K562 (cell line): ENCODE measurements at regions not wholly inside any gene's neighbourhood (a gene's known extent, or its start where the extent isn't known, plus 50 kb on each side); places are given as distances from the start of the nearest gene placed in this dataset.

Experiments used
- ATAC-seq: fragments of 200-7000 bp; cut with Tn5 transposase; 3 replicates; pipeline ENCODE4 v1.9.1; 2020; ENCODE audit warnings: moderate library complexity
- BruUV-seq: library from RNA; stranded (reverse); fragments of 400-500 nt; replicated peaks from 2 replicates; lab custom pipeline; 2021; lab: Mats Ljungman, UMichigan
- CTCF ChIA-PET: fragments of 300-600 bp; formaldehyde crosslinking; extraction: SDS; loops from one replicate; lab custom pipeline; 2021; ENCODE audit warnings: low intra/inter-chr PET ratio; lab: Yijun Ruan, JAX
- POLR2A ChIA-PET: fragments of 300-600, 350-650 bp; sonication (Branson Sonifier 250); formaldehyde crosslinking; extraction: SDS; loops from one replicate; lab custom pipeline; 2021; ENCODE audit warnings: antibody characterized with exemption, inconsistent platforms; lab: Yijun Ruan, JAX
- DNase-seq, 4 experiments: peaks; one replicate each; pipeline versions ENCODE4 v3.0.0 to v3.0.0-alpha.2; 2011 to 2018; ENCODE audit warnings: low spot score in 3 of 4, mixed read lengths in 3 of 4; ENCODE audit errors: extremely low read depth in 1 of 4
- FAIRE-seq: peaks from 2 replicates; lab custom pipeline; 2011; peaks lifted over from hg19 to GRCh38; lab: Jason Lieb, UNC
- H2AFZ ChIP-seq: 2 replicates; pipeline ENCODE4 v1.6.0; 2011; ENCODE audit warnings: low read depth, low read length, control low read depth, inconsistent platforms
- H3K27ac ChIP-seq: fragments of 200-600 bp; 3 replicates; pipeline ENCODE4 v1.8.0; 2011; ENCODE audit warnings: low read depth, mild to moderate bottlenecking, control low read depth, inconsistent platforms, low read length, moderate library complexity, mixed read lengths; ENCODE audit errors: extremely low read depth
- H3K27me3 ChIP-seq, 2 experiments: fragments of 300-600 bp in 1 of 2; 2 replicates in 1 of 2; 3 replicates in 1 of 2; pipeline versions ENCODE4 v1.6.0 to v1.8.0; 2011; ENCODE audit warnings: inconsistent platforms in 2 of 2, low read length in 2 of 2, mild to moderate bottlenecking in 1 of 2, mixed read lengths in 1 of 2, moderate library complexity in 1 of 2; ENCODE audit not compliant: control insufficient read depth in 2 of 2, insufficient read depth in 2 of 2
- H3K36me3 ChIP-seq: fragments of 300-600 bp; 3 replicates; pipeline ENCODE4 v1.8.0; 2011; ENCODE audit warnings: mild to moderate bottlenecking, low read length, inconsistent platforms; ENCODE audit not compliant: control insufficient read depth, insufficient read depth
- H3K4me1 ChIP-seq, 2 experiments: fragments of 200-600 bp in 1 of 2; replicated peaks in 1 of 2; 2 replicates in 1 of 2; 3 replicates in 1 of 2; pipeline versions ENCODE4 v1.5.1 to v1.8.0; 2011; ENCODE audit warnings: inconsistent platforms in 2 of 2, low read length in 2 of 2, mild to moderate bottlenecking in 1 of 2, mixed read lengths in 1 of 2, moderate library complexity in 1 of 2; ENCODE audit not compliant: control insufficient read depth in 2 of 2, insufficient read depth in 2 of 2
- H3K4me2 ChIP-seq: 2 replicates; pipeline ENCODE4 v1.6.1; 2011; ENCODE audit warnings: low read length, control low read depth, inconsistent platforms, mixed read lengths; ENCODE audit not compliant: insufficient read depth
- H3K4me3 ChIP-seq: fragments of 200-600 bp; sonication (generic), shearing (Covaris generic); 2 replicates; pipeline ENCODE4 v1.5.1; 2016; ENCODE audit warnings: control low read depth, inconsistent platforms
- H3K79me2 ChIP-seq: fragments of 200-600 bp; 3 replicates; pipeline ENCODE4 v1.8.0; 2011; ENCODE audit warnings: low read length, inconsistent platforms; ENCODE audit not compliant: control insufficient read depth, insufficient read depth
- H3K9ac ChIP-seq, 2 experiments: 2 replicates each; pipeline versions ENCODE4 v1.6.0 to v1.6.1; 2011; ENCODE audit warnings: low read depth in 2 of 2, low read length in 2 of 2, control low read depth in 1 of 2, inconsistent platforms in 1 of 2, mild to moderate bottlenecking in 1 of 2, mixed read lengths in 1 of 2; ENCODE audit not compliant: insufficient read depth in 1 of 2
- H3K9me1 ChIP-seq: one replicate; pipeline ENCODE4 v1.6.0; 2011; ENCODE audit warnings: inconsistent platforms, mild to moderate bottlenecking, low read length, moderate library complexity; ENCODE audit not compliant: control insufficient read depth, insufficient read depth
- H3K9me3 ChIP-seq: replicated peaks from 2 replicates; pipeline ENCODE4 v1.5.1; 2011; ENCODE audit warnings: low read depth, low read length, inconsistent platforms; ENCODE audit not compliant: control insufficient read depth, insufficient read depth
- H4K20me1 ChIP-seq: replicated peaks from 2 replicates; pipeline ENCODE4 v1.6.1; 2011; ENCODE audit warnings: low read length, inconsistent platforms, mixed read lengths; ENCODE audit not compliant: control insufficient read depth, insufficient read depth
- ATF1 ChIP-seq, 2 experiments: fragments of 450-650 bp in 1 of 2; IDR thresholded peaks; 2 replicates each; pipeline ENCODE4 v1.6.1; 2016; ENCODE audit warnings: missing compliant biosample characterization in 1 of 2, missing genetic modification characterization in 1 of 2
- NELFE ChIP-seq: IDR thresholded peaks from 2 replicates; pipeline ENCODE4 v1.6.1; 2011; ENCODE audit warnings: mild to moderate bottlenecking; ENCODE audit not compliant: insufficient read depth, insufficient read length
- NEUROD1 ChIP-seq: fragments of 150-350 bp; IDR thresholded peaks from 2 replicates; pipeline ENCODE4 v1.6.1; 2014; ENCODE audit warnings: borderline replicate concordance, low read length, low read depth; ENCODE audit not compliant: partially characterized antibody
- NR2C2 ChIP-seq, 2 experiments: fragments of 200-800 bp in 1 of 2; sonication (Bioruptor generic) in 1 of 2; sonication (generic) in 1 of 2; formaldehyde crosslinking in 1 of 2; IDR thresholded peaks; 2 replicates each; pipeline versions ENCODE4 v1.6.1 to v1.8.0; 2016 to 2022; ENCODE audit warnings: mild to moderate bottlenecking in 1 of 2, missing compliant biosample characterization in 1 of 2, missing genetic modification characterization in 1 of 2, missing genetic modification reagents in 1 of 2
- RFX5 ChIP-seq: IDR thresholded peaks from 2 replicates; pipeline ENCODE4 v1.6.1; 2011; ENCODE audit warnings: low read depth, mild to moderate bottlenecking, improper control_type of control experiment, low read length
- SAFB2 ChIP-seq: fragments of 200-400 bp; formaldehyde crosslinking; IDR thresholded peaks from 2 replicates; pipeline ENCODE4 v1.6.1; 2018; ENCODE audit warnings: borderline replicate concordance, low read length, low read depth, moderate library complexity; ENCODE audit not compliant: severe bottlenecking
- SMARCE1 ChIP-seq: fragments of 450-650 bp; IDR thresholded peaks from 2 replicates; pipeline ENCODE4 v1.7.1; 2016; ENCODE audit warnings: mild to moderate bottlenecking
- TARDBP ChIP-seq: fragments of 450-650 bp; IDR thresholded peaks from 2 replicates; pipeline ENCODE4 v1.6.1; 2016
- ZFP1 ChIP-seq: fragments of 450-650 bp; formaldehyde crosslinking; IDR thresholded peaks from 2 replicates; pipeline ENCODE4 v1.4.0; 2020; ENCODE audit warnings: mild to moderate bottlenecking, mixed read lengths
- ZNF551 ChIP-seq: fragments of 250-450 bp; sonication (Bioruptor Pico); IDR thresholded peaks from 2 replicates; pipeline ENCODE4 v1.5.0; 2021; ENCODE audit warnings: mild to moderate bottlenecking, moderate library complexity
- ZNF76 ChIP-seq: fragments of 250-450 bp; sonication (Bioruptor Pico); IDR thresholded peaks from 2 replicates; pipeline ENCODE4 v1.4.0; 2020; ENCODE audit warnings: mild to moderate bottlenecking, moderate library complexity, borderline replicate concordance
- WGBS: fragments of 100-300 bp; shearing (Covaris generic); methylation state at CpG from one replicate; pipeline ENCODE4 v1.1.6; 2016; ENCODE audit warnings: low coverage, mixed read lengths; ENCODE audit not compliant: insufficient coverage; ENCODE audit errors: missing lambda C conversion rate; 5-methylcytosine and 5-hydroxymethylcytosine counted together
- in situ Hi-C: fragments of 300-500 bp; cut with MboI; formaldehyde crosslinking; loops from 4 replicates; pipeline ENCODE4 v1.15.0; 2018; ENCODE audit warnings: inconsistent platforms, mixed read lengths
- intact Hi-C: fragments of 100-400 bp; cut with micrococcal nuclease; formaldehyde crosslinking; loops from 2 replicates; pipeline ENCODE4 v1.14.2; 2022
- TF ChIP-seq, protein P1 (sequence below): fragments of 250-450 bp; sonication (Bioruptor Pico); IDR thresholded peaks from 2 replicates; pipeline ENCODE4 v1.9.0; 2021; ENCODE audit warnings: mild to moderate bottlenecking
- TF ChIP-seq, protein P2 (sequence below): fragments of 450-650 bp; IDR thresholded peaks from 2 replicates; pipeline ENCODE4 v1.6.1; 2017; ENCODE audit warnings: mild to moderate bottlenecking, moderate library complexity

DNA sequence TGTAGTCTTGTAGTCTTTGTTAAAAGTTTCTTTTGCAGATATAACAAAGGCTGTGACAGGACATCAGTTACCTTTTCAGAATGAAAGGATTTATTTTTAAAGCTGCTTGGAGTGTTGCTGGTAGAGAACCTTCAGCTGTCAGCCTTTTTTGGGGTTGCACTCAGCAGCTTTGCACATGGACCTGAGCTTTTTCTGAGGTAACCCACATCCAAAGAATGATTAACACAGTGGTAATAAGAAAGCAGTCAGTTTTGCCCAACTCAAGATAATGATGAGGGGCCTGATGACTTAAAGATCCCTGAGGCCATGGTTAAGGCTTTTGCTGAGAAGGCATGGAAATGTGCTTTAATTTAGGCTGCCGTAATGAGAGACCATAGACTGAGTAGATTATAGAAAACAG is 1042.7 kb downstream of the PLOD2 start:
- no peaks in the 10 kb centered on the region for H3K79me2 ChIP-seq
- no peak overlapping the region for H3K9ac ChIP-seq
- BruUV-seq = no TSS peak
- H3K9me1 ChIP-seq = no peaks in the 10 kb centered on the region
- H3K27me3 ChIP-seq = no peaks in the 10 kb centered on the region
- no peak overlapping the region for H2AFZ ChIP-seq
- no peak for ATAC-seq
- in situ Hi-C loops = no loop called here
- no peaks in the 10 kb centered on the region for H3K9me3 ChIP-seq
- POLR2A ChIA-PET = no interaction called here
- H3K4me3 ChIP-seq = no peak overlapping the region
- TF ChIP-seq ATF1 (CRISPR knock-in tag; IDR thresholded peaks at IDR 0.05) (no peak), ATF1 (tag; IDR thresholded peaks at IDR 0.05) (no peak), NELFE (no peak), NEUROD1 (no peak), ZFP1 (no peak), ZNF76 (CRISPR knock-in tag) (no peak), SMARCE1 (no peak), RFX5 (no peak), ZNF551 (no peak), TARDBP (no peak), NR2C2 (CRISPR knock-in tag; IDR thresholded peaks at IDR 0.05) (no peak), NR2C2 (tag; IDR thresholded peaks at IDR 0.05) (no peak), SAFB2 (no peak)
- TF ChIP-seq, protein P1, sequence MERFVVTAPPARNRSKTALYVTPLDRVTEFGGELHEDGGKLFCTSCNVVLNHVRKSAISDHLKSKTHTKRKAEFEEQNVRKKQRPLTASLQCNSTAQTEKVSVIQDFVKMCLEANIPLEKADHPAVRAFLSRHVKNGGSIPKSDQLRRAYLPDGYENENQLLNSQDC (CRISPR knock-in tag) = no peak
- TF ChIP-seq, protein P2, sequence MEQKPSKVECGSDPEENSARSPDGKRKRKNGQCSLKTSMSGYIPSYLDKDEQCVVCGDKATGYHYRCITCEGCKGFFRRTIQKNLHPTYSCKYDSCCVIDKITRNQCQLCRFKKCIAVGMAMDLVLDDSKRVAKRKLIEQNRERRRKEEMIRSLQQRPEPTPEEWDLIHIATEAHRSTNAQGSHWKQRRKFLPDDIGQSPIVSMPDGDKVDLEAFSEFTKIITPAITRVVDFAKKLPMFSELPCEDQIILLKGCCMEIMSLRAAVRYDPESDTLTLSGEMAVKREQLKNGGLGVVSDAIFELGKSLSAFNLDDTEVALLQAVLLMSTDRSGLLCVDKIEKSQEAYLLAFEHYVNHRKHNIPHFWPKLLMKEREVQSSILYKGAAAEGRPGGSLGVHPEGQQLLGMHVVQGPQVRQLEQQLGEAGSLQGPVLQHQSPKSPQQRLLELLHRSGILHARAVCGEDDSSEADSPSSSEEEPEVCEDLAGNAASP = no peak
- WGBS = 0% methylated on average over 1 of the region's 1 CpG
- intact Hi-C loops = no loop called here
- H3K27ac ChIP-seq = no peak overlapping the region
- no peak for FAIRE-seq
- no peaks in the 10 kb centered on the region for H4K20me1 ChIP-seq
- H3K4me1 ChIP-seq = no peaks in the 10 kb centered on the region
- H3K36me3 ChIP-seq = no peaks in the 10 kb centered on the region
- H3K4me2 ChIP-seq = no peak overlapping the region
- CTCF ChIA-PET = no interaction called here
- no peak for DNase-seq
